ENCODE measurements at regions not wholly inside any gene's neighbourhood (a gene's known extent, or its start where the extent isn't known, plus 50 kb on each side); places are given as distances from the start of the nearest gene placed in this dataset.

DNA sequence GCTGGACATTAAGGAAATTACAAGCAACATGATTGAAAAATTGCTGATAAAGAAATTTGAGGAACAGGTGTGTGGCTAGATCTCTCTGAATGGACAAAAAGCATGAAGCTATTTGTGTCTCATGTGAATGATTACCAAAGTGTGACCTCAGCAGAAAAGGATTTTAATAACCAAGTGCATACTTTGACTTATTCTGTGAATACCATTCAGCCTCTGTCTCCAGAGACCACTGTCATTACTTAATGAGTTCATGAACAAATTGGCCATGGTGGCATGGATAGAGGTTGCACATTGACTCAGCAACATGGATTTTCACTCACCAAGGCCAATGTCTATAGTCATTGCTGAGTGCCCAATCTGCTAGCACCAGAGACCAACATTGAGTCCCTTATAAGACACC, 874.6 kb upstream of the POT1 start:
- no peaks in the 10 kb centered on the region for H3K27me3 ChIP-seq (ENCODE audit: control insufficient read depth, low read length)
- H3K4me1 ChIP-seq (ENCODE audit: control insufficient read depth, low read length), result no peaks in the 10 kb centered on the region
- H3K4me3 ChIP-seq (ENCODE audit: low read length), result no peak overlapping the region
- H3K27ac ChIP-seq (ENCODE audit: low read depth, low read length), result no peak overlapping the region
- H3K4me2 ChIP-seq (ENCODE audit: low read length), result no peak overlapping the region
- H3K36me3 ChIP-seq (ENCODE audit: control insufficient read depth, low read length), result no peaks in the 10 kb centered on the region
- H3K9me2 ChIP-seq (replicated peaks; ENCODE audit: control insufficient read depth, low read length), result no peaks in the 10 kb centered on the region
- no peaks in the 10 kb centered on the region for H4K20me1 ChIP-seq (ENCODE audit: control insufficient read depth, insufficient read depth, low read depth, low read length)
- H3K79me2 ChIP-seq (ENCODE audit: control insufficient read depth, low read length), result no peaks in the 10 kb centered on the region
- H3F3A ChIP-seq (ENCODE audit: control insufficient read depth, insufficient read depth), result no peaks in the 10 kb centered on the region
- TF ChIP-seq EZH2phosphoT487 (IDR thresholded peaks at IDR 0.05; ENCODE audit: borderline replicate concordance, low read length), result no peak
- TF ChIP-seq CTCF (IDR thresholded peaks at IDR 0.05; ENCODE audit: low read depth, low read length, poor library complexity, severe bottlenecking), result no peak
- no peaks in the 10 kb centered on the region for H3K9me3 ChIP-seq (ENCODE audit: control insufficient read depth, insufficient read depth, low read length)

DNA sequence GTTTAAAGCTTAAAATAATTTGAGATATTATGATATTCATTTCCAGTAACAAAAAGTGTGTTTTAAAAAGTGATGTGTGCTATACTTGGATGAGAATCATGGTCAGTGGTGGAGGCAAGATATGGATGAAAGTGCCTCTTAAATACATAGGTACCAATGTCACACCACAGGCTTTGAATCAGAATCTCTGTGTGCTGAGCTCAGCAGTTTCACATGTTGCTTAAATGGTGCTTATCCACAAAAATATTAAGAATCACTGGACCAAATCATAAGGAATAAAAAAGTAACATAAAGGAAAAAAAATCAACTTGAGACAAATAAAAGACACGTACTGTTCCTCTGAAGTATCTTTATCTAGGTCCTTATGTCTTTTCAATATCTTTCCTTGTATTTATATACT, 850.5 kb upstream of the POT1 start:
- Histone ChIP-seq H3K4me1 (ENCODE audit: control insufficient read depth, low read length) (no peaks in the 10 kb centered on the region), H3K36me3 (ENCODE audit: control insufficient read depth, low read length) (no peaks in the 10 kb centered on the region), H4K20me1 (ENCODE audit: control insufficient read depth, insufficient read depth, low read depth, low read length) (no peaks in the 10 kb centered on the region), H3K79me2 (ENCODE audit: control insufficient read depth, low read length) (no peaks in the 10 kb centered on the region), H3K4me3 (ENCODE audit: low read length) (no peak overlapping the region), H3K27ac (ENCODE audit: low read depth, low read length) (no peak overlapping the region), H3K9me3 (ENCODE audit: control insufficient read depth, insufficient read depth, low read length) (no peaks in the 10 kb centered on the region), H3F3A (ENCODE audit: control insufficient read depth, insufficient read depth) (no peaks in the 10 kb centered on the region), H3K9me2 (replicated peaks; ENCODE audit: control insufficient read depth, low read length) (no peaks in the 10 kb centered on the region), H3K27me3 (ENCODE audit: control insufficient read depth, low read length) (no peaks in the 10 kb centered on the region), H3K4me2 (ENCODE audit: low read length) (no peak overlapping the region)
- no peak for TF ChIP-seq EZH2phosphoT487 (IDR thresholded peaks at IDR 0.05; ENCODE audit: borderline replicate concordance, low read length)
- TF ChIP-seq CTCF (IDR thresholded peaks at IDR 0.05; ENCODE audit: low read depth, low read length, poor library complexity, severe bottlenecking), result no peak

DNA sequence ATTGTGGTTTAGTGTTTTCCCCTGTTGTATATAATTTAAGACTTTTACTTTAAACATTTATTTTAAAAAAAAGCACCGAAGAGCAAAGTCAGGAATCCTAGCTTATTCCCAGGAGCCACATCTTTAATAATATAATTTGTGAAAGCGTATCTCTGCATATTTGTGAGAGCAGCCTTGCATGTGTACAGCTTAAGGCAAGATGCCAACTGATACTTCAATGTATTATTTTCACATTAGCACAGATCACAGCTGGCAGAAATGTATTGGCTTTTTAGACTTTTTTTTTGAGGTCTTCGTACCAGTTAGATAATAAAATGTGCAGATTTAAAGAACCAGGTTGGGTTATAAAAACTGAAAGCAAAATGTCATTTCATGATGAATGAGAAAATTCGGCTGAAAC, 845.7 kb upstream of the POT1 start:
- H3K27me3 ChIP-seq (ENCODE audit: control insufficient read depth, low read length), result no peaks in the 10 kb centered on the region
- no peak overlapping the region for H3K4me3 ChIP-seq (ENCODE audit: low read length)
- no peak overlapping the region for H3K27ac ChIP-seq (ENCODE audit: low read depth, low read length)
- H3F3A ChIP-seq (ENCODE audit: control insufficient read depth, insufficient read depth), result no peaks in the 10 kb centered on the region
- no peaks in the 10 kb centered on the region; the same call in 1 of the 2 replicates for H3K9me3 ChIP-seq (ENCODE audit: control insufficient read depth, insufficient read depth, low read length)
- H3K36me3 ChIP-seq (ENCODE audit: control insufficient read depth, low read length), result no peaks in the 10 kb centered on the region
- no peaks in the 10 kb centered on the region for H3K4me1 ChIP-seq (ENCODE audit: control insufficient read depth, low read length)
- no peaks in the 10 kb centered on the region for H4K20me1 ChIP-seq (ENCODE audit: control insufficient read depth, insufficient read depth, low read depth, low read length)
- H3K4me2 ChIP-seq (ENCODE audit: low read length), result no peak overlapping the region
- H3K9me2 ChIP-seq (replicated peaks; ENCODE audit: control insufficient read depth, low read length), result no peaks in the 10 kb centered on the region
- no peak for TF ChIP-seq EZH2phosphoT487 (IDR thresholded peaks at IDR 0.05; ENCODE audit: borderline replicate concordance, low read length)
- no peak for TF ChIP-seq CTCF (IDR thresholded peaks at IDR 0.05; ENCODE audit: low read depth, low read length, poor library complexity, severe bottlenecking)
- no peaks in the 10 kb centered on the region for H3K79me2 ChIP-seq (ENCODE audit: control insufficient read depth, low read length)

All from DOHH2 (cell line).